ENCODE measurements at regions not wholly inside any gene's neighbourhood (a gene's known extent, or its start where the extent isn't known, plus 50 kb on each side); places are given as distances from the start of the nearest gene placed in this dataset.

- no peak for TF ChIP-seq CTCF (IDR thresholded peaks at IDR 0.05; ENCODE audit: low read depth, low read length)
- H3K4me3 ChIP-seq (ENCODE audit: low read depth, low read length), result no peak overlapping the region
Measured at GRCh38 chr2:18922276-18922675, 332.9 kb upstream of the NT5C1B start.

DNA sequence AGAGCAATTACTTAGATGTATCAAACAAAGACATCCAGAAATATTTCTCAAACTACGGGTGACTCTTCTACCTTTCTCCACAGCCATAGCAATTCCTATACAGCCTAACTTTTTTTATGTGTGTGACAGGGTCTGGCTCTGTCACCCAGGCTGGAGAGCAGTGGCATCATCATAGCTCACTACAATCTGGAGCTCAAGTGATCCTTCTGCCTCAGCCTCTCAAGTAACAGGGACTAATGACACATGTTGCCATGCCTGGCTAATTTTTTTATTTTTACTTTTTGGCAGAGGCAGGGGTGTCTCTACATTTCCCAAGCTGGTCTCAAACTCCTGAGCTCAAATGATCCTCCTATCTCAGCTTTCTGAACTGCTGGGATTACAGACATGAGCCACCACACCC, 328.9 kb upstream of the NT5C1B start:
- TF ChIP-seq CTCF (IDR thresholded peaks at IDR 0.05; ENCODE audit: low read depth, low read length), result no peak
- H3K4me3 ChIP-seq (ENCODE audit: low read depth, low read length), result no peak overlapping the region

- H3K4me3 ChIP-seq (ENCODE audit: low read depth, low read length), result no peak overlapping the region
- TF ChIP-seq CTCF (IDR thresholded peaks at IDR 0.05; ENCODE audit: low read depth, low read length), result no peak
Measured at GRCh38 chr2:18915227-18915626, 325.9 kb upstream of the NT5C1B start.

DNA sequence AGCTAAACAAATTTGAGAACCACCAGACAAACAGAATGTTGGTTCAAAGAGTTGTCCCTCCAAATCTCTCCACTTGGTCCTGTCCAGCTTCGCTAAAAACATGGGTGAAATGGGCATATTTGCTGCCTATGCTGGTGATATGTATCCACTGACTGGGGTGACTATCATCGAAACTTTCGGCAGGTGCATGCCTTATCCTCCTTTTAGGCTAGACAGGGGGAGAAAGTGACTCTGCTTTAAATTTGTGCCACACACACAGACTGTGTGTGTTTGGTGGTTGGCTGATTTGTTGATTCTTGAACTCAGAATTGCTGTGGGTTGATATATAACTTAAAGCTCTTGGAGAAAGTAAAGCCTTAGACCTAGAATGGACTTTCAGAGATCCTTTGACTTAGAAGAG, 324.1 kb upstream of the NT5C1B start:
- TF ChIP-seq CTCF (IDR thresholded peaks at IDR 0.05; ENCODE audit: low read depth, low read length), result no peak
- no peak overlapping the region for H3K4me3 ChIP-seq (ENCODE audit: low read depth, low read length)

DNA sequence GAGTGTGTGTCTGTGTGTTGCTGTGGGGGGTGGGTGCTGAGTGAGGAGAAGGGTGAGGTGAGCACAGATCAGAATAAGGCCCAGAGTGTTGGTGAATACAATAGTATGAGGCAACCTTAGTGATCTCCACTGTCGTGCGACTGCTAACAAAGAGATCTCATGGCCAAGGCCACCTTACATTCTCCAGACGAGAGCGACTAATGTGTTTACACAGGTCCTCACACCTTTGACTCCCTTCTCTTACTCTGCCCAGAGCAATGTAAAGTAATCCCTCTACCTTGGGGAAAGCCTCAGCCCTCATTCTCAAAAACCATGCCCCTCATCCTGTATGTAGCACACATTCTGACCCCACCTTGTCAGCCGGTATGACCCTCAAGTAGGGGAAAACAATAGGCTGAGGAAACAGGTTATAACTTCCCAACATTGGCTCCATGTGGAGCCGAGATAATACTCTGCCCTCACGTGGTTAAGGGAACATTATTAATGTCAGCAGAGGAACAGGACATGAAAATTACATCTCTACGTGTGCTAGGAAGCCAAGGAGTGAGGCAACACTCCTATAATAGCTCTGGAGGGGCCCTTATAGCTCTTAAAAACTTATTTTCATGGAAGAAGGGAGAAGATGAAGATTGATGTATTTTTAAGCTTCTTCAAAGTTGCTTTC, 323.0 kb upstream of the NT5C1B start:
- TF ChIP-seq CTCF (IDR thresholded peaks at IDR 0.05; ENCODE audit: low read depth, low read length), result no peak
- H3K4me3 ChIP-seq (ENCODE audit: low read depth, low read length), result no peak overlapping the region

- TF ChIP-seq CTCF (IDR thresholded peaks at IDR 0.05; ENCODE audit: low read depth, low read length), result no peak
- no peak overlapping the region for H3K4me3 ChIP-seq (ENCODE audit: low read depth, low read length)
Measured at GRCh38 chr2:18911416-18911815, 322.0 kb upstream of the NT5C1B start.

- no peak overlapping the region for H3K4me3 ChIP-seq (ENCODE audit: low read depth, low read length)
- no peak for TF ChIP-seq CTCF (IDR thresholded peaks at IDR 0.05; ENCODE audit: low read depth, low read length)
Measured at GRCh38 chr2:18910843-18911242, 321.5 kb upstream of the NT5C1B start.
